GM19468 (cell line): ENCODE measurements at regions not wholly inside any gene's neighbourhood (a gene's known extent, or its start where the extent isn't known, plus 50 kb on each side); places are given as distances from the start of the nearest gene placed in this dataset.
"Not testable (repeated sequence)": the region's sequence is repeated elsewhere in the genome, so short reads cannot be mapped to it uniquely, and the experiment has no call there.

Experiments used
- ATAC-seq: cut with Tn5 transposase; IDR thresholded peaks from one replicate; pipeline ENCODE4 v1.9.1; 2021; ENCODE audit warnings: mild to moderate bottlenecking, moderate library complexity, moderate number of reproducible peaks; ENCODE audit not compliant: unreplicated experiment; ENCODE audit errors: extremely low read depth

GRCh38 chr13:42373048-42373812, 101.3 kb downstream of the AKAP11 start:
- ATAC-seq: no peak

DNA sequence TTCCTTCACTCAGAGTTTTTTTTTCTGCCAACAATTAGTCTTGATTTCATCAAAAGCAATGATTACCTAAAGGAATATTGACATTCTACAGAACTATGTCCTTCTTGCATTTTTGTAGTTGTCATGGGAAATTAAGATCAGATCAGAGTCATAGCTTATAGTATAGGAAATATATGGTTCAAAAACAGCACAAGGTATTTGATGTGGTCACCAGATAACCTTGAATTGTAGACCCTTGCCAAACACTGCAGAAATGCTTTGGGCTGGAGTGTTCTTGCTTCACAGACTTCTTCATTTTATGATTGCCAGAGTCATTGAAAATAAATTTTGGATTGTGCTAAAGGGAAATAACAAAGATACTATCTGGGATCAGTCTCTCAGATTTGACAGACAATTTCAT, 103.7 kb downstream of the AKAP11 start:
- no peak for ATAC-seq

GRCh38 chr13:42377640-42378382, 105.9 kb downstream of the AKAP11 start:
- ATAC-seq: peak; percentile 85

- ATAC-seq: no peak
Observed at GRCh38 chr13:42378383-42378780, 106.4 kb downstream of the AKAP11 start.

GRCh38 chr13:42379241-42379640, 107.3 kb downstream of the AKAP11 start:
- ATAC-seq: no peak

- no peak for ATAC-seq
Observed at GRCh38 chr13:42380420-42381164, 108.6 kb downstream of the AKAP11 start.

GRCh38 chr13:42381165-42381425, 109.1 kb downstream of the AKAP11 start:
- no peak for ATAC-seq

DNA sequence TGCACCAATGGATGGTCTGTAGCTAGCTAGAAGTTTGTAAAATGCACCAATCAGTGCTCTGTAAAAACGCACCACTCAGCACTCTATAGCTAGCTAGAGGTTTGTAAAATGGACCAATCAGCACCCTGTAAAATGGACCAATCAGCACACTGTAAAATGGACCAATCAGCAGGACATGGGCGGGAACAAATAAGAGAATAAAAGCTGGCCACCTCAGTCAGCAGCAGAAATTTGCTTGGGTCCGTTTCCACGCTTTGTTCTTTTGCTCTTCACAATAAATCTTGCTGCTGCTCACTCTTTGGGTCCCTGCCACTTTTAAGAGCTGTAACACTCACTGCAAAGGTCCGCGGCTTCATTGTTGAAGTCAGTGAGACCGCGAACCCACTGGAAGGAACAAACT, 109.5 kb downstream of the AKAP11 start:
- not testable (repeated sequence) for ATAC-seq

DNA sequence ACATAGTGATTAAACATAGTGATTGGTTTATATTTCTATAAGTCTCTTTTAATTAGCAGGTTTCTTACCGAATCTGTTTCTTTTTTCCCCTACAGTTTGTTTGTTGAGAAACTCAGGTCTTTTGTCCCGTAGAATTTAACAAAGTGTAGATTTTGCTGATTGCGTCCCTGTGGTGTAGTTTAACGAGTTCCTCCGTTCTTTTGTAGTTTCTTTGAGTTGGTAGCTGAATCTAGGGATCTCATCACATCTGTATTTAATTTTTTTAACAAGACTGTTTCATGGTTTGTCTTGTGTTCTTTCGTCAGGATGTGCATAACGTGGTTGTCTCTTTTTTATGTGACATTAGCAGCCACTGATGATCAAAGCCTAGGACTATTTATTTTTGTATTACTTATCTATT, 111.1 kb downstream of the AKAP11 start:
- no peak for ATAC-seq

GRCh38 chr13:42384265-42384664, 112.3 kb downstream of the AKAP11 start:
- ATAC-seq: no peak

GRCh38 chr13:42388326-42388725, 116.4 kb downstream of the AKAP11 start:
- ATAC-seq: no peak

DNA sequence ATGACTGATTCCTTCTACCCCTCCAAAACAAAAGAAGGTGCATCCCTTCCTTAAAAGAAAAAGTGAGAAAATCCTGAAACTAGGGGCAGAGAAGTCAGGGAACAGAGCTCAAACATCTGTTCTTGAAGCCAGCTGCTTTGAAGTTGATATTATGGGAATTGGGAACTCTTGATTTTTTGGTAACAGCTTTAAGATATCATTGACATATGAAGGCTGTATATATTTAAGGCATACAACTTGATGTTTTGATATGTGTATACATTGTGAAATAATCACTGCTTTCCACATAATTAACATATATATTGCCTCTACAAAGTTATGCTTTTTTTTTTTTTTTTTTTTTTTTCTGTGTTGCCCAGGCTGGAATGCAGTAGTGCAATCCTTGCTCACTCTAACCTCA, 117.1 kb downstream of the AKAP11 start:
- ATAC-seq: no peak

DNA sequence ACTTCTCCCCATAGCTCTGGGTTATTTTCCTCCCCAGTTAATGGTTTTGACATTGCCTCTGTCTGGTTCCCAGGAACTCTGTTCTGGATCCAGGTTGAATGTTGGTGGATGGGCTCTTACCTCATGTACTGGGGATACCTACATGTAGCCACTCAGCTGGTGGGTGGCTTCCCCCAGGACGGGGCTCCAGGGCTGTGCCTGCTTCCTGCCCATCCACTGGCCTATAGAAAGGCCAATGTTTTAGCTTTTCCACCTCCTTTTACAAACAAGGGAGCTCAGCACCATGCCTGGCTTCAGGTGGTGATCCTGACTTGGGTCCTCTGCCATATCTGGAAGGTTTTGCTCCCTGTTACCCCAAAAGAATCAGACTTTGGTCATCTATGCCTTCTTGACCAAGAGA, 120.2 kb downstream of the AKAP11 start:
- no peak for ATAC-seq

- ATAC-seq: no peak
Observed at GRCh38 chr13:42392716-42393572, 121.0 kb downstream of the AKAP11 start.

DNA sequence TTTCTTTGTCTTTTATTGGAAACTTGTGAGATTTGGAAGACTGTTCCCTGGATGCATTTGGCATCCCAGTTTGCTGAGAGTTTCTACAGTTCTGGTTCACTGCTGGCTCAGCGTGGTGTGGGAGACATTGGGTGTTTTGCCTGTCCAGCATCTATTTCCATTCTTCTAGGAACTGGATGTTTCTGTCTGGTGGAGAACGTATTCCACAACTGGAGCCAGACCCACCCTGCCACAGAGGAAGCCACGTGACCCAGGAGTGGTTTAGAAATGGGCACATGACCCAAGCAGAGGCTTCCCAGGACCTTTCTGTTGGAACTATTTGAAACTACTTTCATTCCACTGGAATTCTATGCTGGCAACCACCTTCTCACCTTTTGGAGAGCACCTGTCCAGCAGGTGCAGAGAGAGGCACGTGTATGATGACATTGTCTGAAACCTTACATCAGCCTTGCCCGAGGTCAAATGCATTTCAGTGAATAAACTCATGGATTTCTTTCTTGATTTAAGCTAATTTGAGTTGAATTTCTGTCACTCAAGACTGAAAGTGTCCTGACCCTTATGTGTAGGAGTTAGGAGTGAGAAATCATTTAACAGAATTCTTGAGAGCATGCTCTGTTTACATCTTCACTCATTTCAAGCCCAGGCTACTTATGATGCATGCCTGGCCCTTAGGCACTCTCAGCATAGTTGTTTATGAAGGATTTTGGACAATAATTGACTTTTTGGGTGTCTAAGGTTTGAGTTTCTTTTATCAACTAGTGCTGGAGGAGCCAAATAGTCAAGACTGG, 121.8 kb downstream of the AKAP11 start:
- no peak for ATAC-seq

DNA sequence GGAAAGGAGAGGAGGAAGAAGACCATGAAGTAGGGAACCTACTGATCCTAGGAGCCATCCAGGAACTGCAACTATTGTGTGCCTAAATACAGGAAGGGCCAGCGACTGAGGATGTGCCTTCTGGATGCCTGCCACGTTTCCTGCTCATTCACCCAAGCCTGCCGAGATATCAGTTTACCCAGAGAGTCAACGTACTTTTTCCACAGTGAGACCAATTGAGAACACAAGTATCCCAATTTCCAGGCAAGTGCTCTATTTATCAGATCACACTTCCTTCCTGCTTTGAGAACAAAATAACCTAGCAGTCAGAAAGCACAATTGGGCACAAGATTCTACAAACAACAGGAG, 122.4 kb downstream of the AKAP11 start:
- no peak for ATAC-seq

DNA sequence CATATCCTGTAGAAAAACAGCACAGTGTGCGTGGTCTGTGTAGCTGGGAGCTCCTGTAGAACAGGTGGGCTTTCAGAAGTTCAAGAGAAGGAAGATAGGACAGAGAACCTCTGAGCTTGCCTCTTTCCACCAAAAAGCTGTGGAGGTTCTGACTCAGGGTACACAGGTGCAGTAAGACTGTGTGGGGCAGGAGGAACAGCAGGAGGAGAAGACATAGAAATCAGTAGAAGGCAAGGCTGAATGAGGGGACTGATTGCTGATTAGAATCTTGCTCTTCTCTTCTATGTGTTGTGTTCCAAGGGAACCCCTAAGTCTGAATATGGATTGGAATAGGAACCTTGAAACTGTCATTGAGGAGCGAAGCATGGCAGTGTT, 122.7 kb downstream of the AKAP11 start:
- no peak for ATAC-seq

DNA sequence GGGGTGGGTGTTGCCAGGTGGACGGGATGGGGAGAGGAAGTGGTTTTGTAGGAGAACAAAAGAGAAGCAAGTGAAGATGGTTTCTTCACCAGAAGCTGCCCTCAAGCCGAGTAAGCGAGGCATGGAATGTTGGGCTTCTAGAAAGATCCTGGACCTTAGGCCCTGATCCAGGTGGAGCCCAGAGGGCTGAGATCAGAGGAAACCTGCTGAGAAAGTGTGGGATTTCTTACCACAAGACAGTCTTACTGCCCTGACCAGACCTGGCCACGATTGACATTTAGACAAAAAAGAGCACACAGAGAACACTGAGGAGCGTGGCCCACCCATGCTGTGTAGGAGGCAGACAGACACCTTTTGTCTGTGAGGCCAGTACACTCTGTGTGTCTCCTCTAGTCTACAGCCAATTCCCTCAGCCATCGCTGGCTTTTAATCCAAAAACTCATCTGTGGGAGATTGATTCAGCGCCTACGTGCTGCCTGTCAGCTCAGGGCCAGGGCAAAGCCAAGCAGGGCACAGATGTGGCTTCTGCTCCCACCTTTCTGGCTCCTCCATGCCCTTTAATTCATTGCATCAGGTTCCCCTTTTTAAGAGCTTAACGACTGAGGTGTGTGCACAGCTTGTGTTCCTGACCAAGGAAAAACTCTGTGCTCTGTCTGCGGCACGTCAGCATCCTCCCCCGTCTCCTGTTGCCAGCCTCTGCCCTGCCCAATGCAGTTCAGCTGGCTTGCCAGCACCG, 123.3 kb downstream of the AKAP11 start:
- ATAC-seq: no peak

DNA sequence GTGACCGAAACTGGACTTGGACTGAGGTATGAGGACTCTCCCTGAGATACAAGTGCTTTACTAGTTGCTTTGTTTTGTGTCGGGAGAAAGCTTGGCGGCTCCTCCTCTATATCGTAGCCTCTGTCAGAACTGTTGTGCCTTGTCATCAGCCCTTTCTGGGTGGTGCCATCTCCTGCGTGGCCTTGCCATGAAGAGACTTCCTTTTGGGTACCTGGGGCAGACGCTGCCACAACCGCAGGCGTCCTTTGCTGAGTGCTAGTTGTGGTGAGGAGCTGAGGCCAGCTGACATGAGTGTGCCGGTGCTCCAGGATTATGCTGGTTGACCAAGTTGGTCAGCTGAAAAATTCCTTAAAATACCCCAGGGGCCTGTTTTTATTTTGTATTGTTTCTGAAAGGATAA, 124.5 kb downstream of the AKAP11 start:
- ATAC-seq: no peak
